HCT116 (cell line): ENCODE measurements at regions not wholly inside any gene's neighbourhood (a gene's known extent, or its start where the extent isn't known, plus 50 kb on each side); places are given as distances from the start of the nearest gene placed in this dataset.

Source experiments
- CTCF ChIP-seq, 3 experiments: fragments of 200-600 bp in 1 of 3; sonication (generic) in 1 of 3; IDR thresholded peaks in 2 of 3; conservative IDR thresholded peaks in 1 of 3; 2 replicates each; pipeline ENCODE4 v1.5.1; 2012 to 2017; ENCODE audit warnings: low read depth in 2 of 3, low read length in 2 of 3, antibody characterized with exemption in 1 of 3, borderline replicate concordance in 1 of 3, control low read depth in 1 of 3, mild to moderate bottlenecking in 1 of 3, mixed read lengths in 1 of 3, mixed run types in 1 of 3, moderate library complexity in 1 of 3; ENCODE audit not compliant: insufficient read depth in 1 of 3
- ELF1 ChIP-seq: IDR thresholded peaks from 2 replicates; pipeline ENCODE4 v1.6.1; 2012; ENCODE audit warnings: low read depth, borderline replicate concordance
- POLR2A ChIP-seq: IDR thresholded peaks from 2 replicates; pipeline ENCODE4 v1.7.0; 2011; ENCODE audit warnings: borderline replicate concordance; ENCODE audit not compliant: insufficient read depth, insufficient read length; ENCODE audit errors: extremely low read depth
- SRF ChIP-seq: IDR thresholded peaks from 2 replicates; pipeline ENCODE4 v1.6.1; 2012; ENCODE audit warnings: low read depth
- ZFX ChIP-seq: fragments of 450-650 bp; IDR thresholded peaks from 2 replicates; pipeline ENCODE4 v1.6.1; 2017

GRCh38 chr3:191521055-191521454 is 60.1 kb downstream of the PYDC2 start:
- TF ChIP-seq CTCF (IDR thresholded peaks at IDR 0.05 in 2 of 3, conservative IDR thresholded peaks at IDR 0.05 in 1 of 3; ENCODE audit: borderline replicate concordance in 1 of 3, insufficient read depth in 1 of 3, low read depth in 2 of 3, low read length in 2 of 3) (no peak), ELF1 (no peak), POLR2A (no peak), SRF (no peak), ZFX (no peak)
